ENCODE measurements at regions not wholly inside any gene's neighbourhood (a gene's known extent, or its start where the extent isn't known, plus 50 kb on each side); places are given as distances from the start of the nearest gene placed in this dataset.

DNA sequence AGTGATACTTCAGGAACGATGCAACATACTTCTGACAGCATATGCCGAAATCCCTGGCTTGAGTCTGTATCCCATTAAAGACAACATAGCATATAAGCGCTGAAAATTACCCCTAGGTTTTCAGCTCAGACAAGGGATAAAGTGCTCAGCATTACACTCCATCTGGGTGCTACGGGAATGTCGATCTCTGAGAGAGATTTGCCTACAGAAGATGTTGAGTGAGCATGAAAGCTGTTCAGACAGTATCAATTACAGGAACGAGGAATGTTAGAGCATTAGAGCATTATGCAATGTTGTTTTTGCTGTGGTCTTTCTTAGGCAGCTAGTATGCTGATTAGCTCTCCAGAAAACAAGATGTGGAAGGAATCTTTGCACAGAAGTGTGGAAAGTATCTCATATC lies 484.5 kb downstream of the LIG4 start:
- Mint-ChIP-seq H3K36me3 (ENCODE audit: insufficient read depth) (no peaks in the 10 kb centered on the region), H3K27me3 (no peaks in the 10 kb centered on the region), H3K27ac (no peak overlapping the region), H3K9me3 (ENCODE audit: low read depth) (no peaks in the 10 kb centered on the region), H3K4me3 (ENCODE audit: low read depth) (no peak overlapping the region), H3K4me1 (ENCODE audit: low read depth) (no peaks in the 10 kb centered on the region)
- DNase-seq (ENCODE audit: low spot score, unreplicated experiment), result no peak
- TF ChIP-seq, protein P1, sequence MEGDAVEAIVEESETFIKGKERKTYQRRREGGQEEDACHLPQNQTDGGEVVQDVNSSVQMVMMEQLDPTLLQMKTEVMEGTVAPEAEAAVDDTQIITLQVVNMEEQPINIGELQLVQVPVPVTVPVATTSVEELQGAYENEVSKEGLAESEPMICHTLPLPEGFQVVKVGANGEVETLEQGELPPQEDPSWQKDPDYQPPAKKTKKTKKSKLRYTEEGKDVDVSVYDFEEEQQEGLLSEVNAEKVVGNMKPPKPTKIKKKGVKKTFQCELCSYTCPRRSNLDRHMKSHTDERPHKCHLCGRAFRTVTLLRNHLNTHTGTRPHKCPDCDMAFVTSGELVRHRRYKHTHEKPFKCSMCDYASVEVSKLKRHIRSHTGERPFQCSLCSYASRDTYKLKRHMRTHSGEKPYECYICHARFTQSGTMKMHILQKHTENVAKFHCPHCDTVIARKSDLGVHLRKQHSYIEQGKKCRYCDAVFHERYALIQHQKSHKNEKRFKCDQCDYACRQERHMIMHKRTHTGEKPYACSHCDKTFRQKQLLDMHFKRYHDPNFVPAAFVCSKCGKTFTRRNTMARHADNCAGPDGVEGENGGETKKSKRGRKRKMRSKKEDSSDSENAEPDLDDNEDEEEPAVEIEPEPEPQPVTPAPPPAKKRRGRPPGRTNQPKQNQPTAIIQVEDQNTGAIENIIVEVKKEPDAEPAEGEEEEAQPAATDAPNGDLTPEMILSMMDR (IDR thresholded peaks at IDR 0.05; ENCODE audit: unreplicated experiment), result no peak

DNA sequence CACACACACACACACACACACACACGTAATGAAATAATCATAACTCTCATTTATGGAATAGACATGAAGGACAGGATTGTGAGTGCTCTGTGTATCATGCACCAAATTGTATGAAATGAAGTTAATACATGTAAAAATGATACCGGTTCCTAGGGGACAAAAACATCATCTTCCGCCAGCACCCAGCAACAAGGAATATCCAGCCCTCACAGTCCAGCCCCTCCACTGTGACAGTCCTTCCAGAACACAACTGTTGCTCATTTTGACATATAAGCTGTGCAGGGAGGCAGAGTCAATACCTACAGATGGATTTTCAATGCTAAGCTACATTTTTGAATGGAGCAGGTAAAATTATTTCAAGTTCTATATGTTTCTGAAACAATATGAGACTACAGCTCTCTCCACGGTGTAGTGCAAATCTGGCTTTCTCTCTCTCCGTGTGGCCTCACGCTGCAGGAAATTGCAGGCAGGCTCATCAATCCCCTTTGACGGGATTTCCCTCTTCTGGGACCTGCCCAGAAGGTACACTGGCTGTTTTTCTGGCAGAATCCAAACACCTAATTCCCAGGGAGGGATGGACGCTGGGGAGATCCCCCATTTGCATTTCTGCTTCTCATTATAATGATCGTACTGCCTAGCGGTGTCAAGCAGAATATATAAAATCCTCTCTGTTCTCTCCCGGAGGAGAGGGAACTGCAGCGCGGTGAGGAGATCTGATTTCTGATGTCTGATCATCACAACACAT lies 494.0 kb downstream of the LIG4 start:
- Mint-ChIP-seq H3K9me3 (ENCODE audit: low read depth) (peaks cover 3% of the 10 kb centered on the region), H3K4me1 (ENCODE audit: low read depth) (peaks cover 6% of the 10 kb centered on the region), H3K27me3 (peaks cover 3% of the 10 kb centered on the region), H3K27ac (peak overlapping the region; percentile 54), H3K4me3 (ENCODE audit: low read depth) (no peak overlapping the region), H3K36me3 (ENCODE audit: insufficient read depth) (no peaks in the 10 kb centered on the region)
- no peak for DNase-seq (ENCODE audit: low spot score, unreplicated experiment)
- TF ChIP-seq, protein P1 (IDR thresholded peaks at IDR 0.05; ENCODE audit: unreplicated experiment), result no peak

DNA sequence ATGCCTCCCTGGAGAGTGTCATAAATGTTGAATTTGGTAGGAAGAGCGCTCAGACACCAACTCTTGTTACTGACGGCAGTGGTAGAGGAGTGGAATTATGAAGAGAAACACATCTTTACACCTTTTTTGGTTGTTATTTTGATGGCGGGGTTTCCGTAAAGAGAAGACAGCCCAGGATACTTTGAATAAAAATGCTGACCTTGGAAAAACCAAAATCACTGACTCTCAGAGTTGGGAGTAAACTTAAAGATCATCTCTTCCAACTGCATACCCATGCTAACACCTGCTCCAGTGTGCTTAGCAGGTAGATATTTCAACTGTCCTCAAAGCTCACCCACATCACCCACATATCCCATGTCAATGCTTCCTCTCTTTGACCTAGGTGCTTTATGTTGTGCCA lies 498.6 kb downstream of the LIG4 start:
- Mint-ChIP-seq H3K27ac (no peak overlapping the region), H3K36me3 (ENCODE audit: insufficient read depth) (no peaks in the 10 kb centered on the region), H3K4me1 (ENCODE audit: low read depth) (peaks cover 14% of the 10 kb centered on the region), H3K4me3 (ENCODE audit: low read depth) (no peak overlapping the region), H3K9me3 (ENCODE audit: low read depth) (peaks cover 3% of the 10 kb centered on the region), H3K27me3 (peaks cover 3% of the 10 kb centered on the region)
- TF ChIP-seq, protein P1 (IDR thresholded peaks at IDR 0.05; ENCODE audit: unreplicated experiment), result no peak
- no peak for DNase-seq (ENCODE audit: low spot score, unreplicated experiment)

DNA sequence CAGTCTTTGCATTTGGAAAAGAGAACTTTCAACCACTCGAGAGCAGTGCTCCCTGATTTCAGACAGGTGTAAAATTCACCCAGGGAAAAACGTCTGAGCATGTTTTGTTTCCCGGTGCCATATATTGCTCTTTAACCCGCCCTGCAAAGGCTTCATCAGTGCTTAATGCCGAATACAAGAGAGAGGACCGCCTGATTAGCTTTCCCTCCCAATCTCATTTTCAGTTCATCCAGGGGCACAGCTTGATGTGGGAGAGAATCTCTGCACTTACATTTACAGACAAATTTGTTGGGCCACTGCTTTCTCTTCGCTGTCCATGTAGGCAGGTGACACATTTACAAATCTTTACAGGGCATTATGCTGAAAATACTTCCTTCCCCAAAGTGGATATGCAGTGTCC lies 499.1 kb downstream of the LIG4 start:
- peaks cover 3% of the 10 kb centered on the region for H3K9me3 Mint-ChIP-seq (ENCODE audit: low read depth)
- no peak overlapping the region for H3K4me3 Mint-ChIP-seq (ENCODE audit: low read depth)
- peaks cover 12% of the 10 kb centered on the region for H3K4me1 Mint-ChIP-seq (ENCODE audit: low read depth)
- no peak overlapping the region for H3K27ac Mint-ChIP-seq
- TF ChIP-seq, protein P1 (IDR thresholded peaks at IDR 0.05; ENCODE audit: unreplicated experiment), result no peak
- no peak for DNase-seq (ENCODE audit: low spot score, unreplicated experiment)
- H3K36me3 Mint-ChIP-seq (ENCODE audit: insufficient read depth), result no peaks in the 10 kb centered on the region
- H3K27me3 Mint-ChIP-seq, result peaks cover 3% of the 10 kb centered on the region

DNA sequence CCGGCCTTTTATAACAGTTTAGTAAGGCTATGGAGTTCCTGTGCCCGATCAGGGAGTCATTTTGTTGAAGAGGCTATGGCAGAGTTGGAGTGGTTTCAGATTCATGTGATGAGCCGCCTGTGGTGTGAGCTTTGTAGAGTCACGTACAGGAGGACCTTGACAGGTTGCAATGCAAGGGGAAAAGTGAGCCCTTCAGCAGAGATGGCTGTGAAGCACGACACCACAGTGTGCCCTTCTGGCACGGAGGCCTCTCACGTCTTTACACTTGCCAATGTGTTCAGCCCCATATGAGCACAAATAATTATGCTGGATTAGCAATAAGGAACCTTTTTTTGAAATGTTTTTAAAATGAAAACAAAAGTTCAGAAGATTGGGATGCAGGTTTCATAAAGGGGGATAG lies 499.8 kb downstream of the LIG4 start:
- H3K9me3 Mint-ChIP-seq (ENCODE audit: low read depth), result peaks cover 3% of the 10 kb centered on the region
- H3K27ac Mint-ChIP-seq, result no peak overlapping the region
- TF ChIP-seq, protein P1 (IDR thresholded peaks at IDR 0.05; ENCODE audit: unreplicated experiment), result no peak
- H3K36me3 Mint-ChIP-seq (ENCODE audit: insufficient read depth), result no peaks in the 10 kb centered on the region
- peaks cover 11% of the 10 kb centered on the region for H3K4me1 Mint-ChIP-seq (ENCODE audit: low read depth)
- DNase-seq (ENCODE audit: low spot score, unreplicated experiment), result no peak
- no peak overlapping the region for H3K4me3 Mint-ChIP-seq (ENCODE audit: low read depth)
- H3K27me3 Mint-ChIP-seq, result peaks cover 3% of the 10 kb centered on the region

Measured in progenitor cell of endocrine pancreas (in vitro differentiated cells).